ENCODE measurements at regions not wholly inside any gene's neighbourhood (a gene's known extent, or its start where the extent isn't known, plus 50 kb on each side); places are given as distances from the start of the nearest gene placed in this dataset.
A peak's percentile ranks its signal among the peaks of the same experiment; 100 is the strongest.

DNA sequence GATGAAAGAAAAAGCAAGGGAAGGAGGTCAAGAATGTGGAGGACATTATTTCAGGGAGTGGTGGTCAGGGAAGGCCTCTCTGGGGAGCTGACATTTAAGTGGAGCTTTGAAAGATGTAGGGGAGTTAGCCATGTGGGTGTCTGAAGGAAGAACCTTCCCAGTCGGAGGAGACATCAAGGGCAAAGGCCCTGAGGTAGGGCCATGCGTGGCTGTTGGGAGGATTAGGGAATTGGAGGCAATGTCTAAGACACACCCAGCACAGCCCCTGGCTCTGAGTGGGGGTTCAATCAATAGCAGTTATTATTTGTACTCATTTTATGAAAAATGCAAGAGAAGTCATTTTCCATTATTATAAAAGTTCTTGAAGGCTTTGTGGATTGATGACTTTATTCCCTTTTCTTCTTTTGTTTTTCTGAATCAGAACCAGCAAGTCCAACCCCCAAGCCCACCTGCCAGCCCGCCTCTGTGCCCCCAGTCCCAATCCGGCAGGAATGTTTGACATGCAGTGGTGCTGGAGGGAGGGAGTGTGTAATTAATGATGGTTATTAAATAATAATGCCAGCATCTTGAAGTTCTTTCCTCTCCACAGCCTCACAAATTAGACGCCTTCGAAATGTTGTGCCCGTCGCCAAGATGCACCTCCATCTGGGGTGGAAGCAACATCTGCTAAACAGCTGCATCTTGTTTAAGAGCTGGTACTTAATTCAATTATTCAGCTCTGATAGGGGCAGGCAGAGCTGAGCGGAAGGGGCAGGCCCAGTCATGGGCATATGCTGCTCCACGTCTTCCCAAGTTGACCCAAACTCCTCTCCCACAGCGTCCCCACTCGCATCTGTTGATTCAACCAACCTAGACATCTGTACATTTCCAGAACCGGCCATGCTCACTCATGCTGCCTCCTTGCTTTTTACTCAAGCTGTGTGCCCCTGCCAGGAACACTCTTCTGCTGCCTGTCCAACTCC, 81.3 kb upstream of the SIRPA start:
- Mint-ChIP-seq H3K4me3 (ENCODE audit: unreplicated experiment) (no peak overlapping the region), H3K27me3 (ENCODE audit: unreplicated experiment) (peaks cover 11% of the 10 kb centered on the region), H3K36me3 (ENCODE audit: low read depth, unreplicated experiment) (no peaks in the 10 kb centered on the region), H3K9me3 (ENCODE audit: unreplicated experiment) (no peaks in the 10 kb centered on the region), H3K4me1 (ENCODE audit: unreplicated experiment) (peaks cover 50% of the 10 kb centered on the region), H3K27ac (ENCODE audit: unreplicated experiment) (peak overlapping the region; percentile 6)
- no peak for TF ChIP-seq CTCF (IDR thresholded peaks at IDR 0.05; ENCODE audit: unreplicated experiment)
- no peak for DNase-seq (ENCODE audit: low spot score)

DNA sequence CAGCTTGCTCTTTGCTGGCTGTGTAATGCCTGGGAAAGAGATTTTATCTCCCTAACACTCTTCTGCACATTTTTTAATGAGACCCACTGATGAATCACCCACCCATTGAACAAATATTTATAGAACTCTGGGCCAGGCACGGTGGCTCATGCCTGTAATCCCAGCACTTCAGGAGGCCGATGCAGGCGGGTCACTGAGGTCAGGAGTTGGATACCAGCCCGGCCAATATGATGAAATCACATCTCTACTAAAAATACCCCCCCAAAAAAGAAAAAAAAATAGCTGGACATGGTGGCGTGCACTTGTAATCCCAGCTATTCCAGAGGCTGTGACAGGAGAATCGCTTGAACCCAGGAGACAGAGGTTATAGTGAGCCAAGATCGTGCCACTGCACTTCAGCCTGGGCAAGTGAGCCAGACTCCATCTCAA, 82.1 kb upstream of the SIRPA start:
- H3K27ac Mint-ChIP-seq (ENCODE audit: unreplicated experiment): no peak overlapping the region
- H3K4me3 Mint-ChIP-seq (ENCODE audit: unreplicated experiment): no peak overlapping the region
- no peak for DNase-seq (ENCODE audit: low spot score)
- peaks cover 7% of the 10 kb centered on the region for H3K27me3 Mint-ChIP-seq (ENCODE audit: unreplicated experiment)
- H3K36me3 Mint-ChIP-seq (ENCODE audit: low read depth, unreplicated experiment): no peaks in the 10 kb centered on the region
- H3K4me1 Mint-ChIP-seq (ENCODE audit: unreplicated experiment): peaks cover 42% of the 10 kb centered on the region
- TF ChIP-seq CTCF (IDR thresholded peaks at IDR 0.05; ENCODE audit: unreplicated experiment): no peak
- H3K9me3 Mint-ChIP-seq (ENCODE audit: unreplicated experiment): no peaks in the 10 kb centered on the region

DNA sequence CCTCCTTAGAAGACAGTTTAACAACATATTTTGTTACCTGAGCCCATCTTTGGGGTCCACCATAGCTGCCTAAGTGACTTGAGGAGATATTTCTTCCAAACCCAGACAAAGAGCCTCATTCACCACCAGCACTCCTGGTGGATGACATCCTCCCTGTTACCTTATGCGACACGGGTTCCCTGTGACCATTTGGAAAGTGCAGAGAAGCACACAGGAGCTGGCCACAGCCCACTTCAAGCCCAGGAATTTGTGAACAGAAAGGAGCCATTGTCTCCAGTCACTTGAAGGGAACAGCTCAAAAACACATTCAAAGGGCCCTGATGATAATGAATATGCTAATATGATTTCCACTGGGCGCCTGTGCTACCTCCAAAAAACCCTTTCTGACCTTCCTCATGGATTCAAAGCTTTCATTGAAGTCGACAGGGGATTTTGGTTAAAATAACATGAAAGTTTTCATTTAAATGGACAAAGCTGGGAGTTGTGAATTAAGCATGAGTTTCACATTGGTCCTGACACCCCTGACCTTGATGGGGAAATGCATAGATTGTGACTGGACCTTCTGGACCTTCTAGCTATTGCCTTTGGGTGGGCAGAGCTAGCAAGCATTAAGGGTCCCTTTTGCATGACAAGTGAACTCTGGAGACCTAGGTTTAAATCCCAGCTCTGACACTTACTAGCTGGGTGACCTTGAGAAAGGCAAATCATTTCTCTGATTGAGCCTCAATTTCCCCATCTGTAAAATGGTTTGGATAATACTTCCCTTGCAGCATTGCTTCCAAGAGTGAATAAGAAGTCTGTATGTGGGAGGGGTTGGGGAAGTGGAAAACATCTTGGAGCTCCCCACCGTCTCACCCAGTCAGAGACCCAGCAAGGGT, 83.3 kb upstream of the SIRPA start:
- no peak for DNase-seq (ENCODE audit: low spot score)
- no peak for TF ChIP-seq CTCF (IDR thresholded peaks at IDR 0.05; ENCODE audit: unreplicated experiment)
- peak overlapping the region; percentile 16 for H3K4me3 Mint-ChIP-seq (ENCODE audit: unreplicated experiment)
- peak overlapping the region; percentile 55 for H3K27ac Mint-ChIP-seq (ENCODE audit: unreplicated experiment)
- H3K36me3 Mint-ChIP-seq (ENCODE audit: low read depth, unreplicated experiment): no peaks in the 10 kb centered on the region
- peaks cover 6% of the 10 kb centered on the region for H3K27me3 Mint-ChIP-seq (ENCODE audit: unreplicated experiment)
- peaks cover 35% of the 10 kb centered on the region for H3K4me1 Mint-ChIP-seq (ENCODE audit: unreplicated experiment)
- no peaks in the 10 kb centered on the region for H3K9me3 Mint-ChIP-seq (ENCODE audit: unreplicated experiment)

DNA sequence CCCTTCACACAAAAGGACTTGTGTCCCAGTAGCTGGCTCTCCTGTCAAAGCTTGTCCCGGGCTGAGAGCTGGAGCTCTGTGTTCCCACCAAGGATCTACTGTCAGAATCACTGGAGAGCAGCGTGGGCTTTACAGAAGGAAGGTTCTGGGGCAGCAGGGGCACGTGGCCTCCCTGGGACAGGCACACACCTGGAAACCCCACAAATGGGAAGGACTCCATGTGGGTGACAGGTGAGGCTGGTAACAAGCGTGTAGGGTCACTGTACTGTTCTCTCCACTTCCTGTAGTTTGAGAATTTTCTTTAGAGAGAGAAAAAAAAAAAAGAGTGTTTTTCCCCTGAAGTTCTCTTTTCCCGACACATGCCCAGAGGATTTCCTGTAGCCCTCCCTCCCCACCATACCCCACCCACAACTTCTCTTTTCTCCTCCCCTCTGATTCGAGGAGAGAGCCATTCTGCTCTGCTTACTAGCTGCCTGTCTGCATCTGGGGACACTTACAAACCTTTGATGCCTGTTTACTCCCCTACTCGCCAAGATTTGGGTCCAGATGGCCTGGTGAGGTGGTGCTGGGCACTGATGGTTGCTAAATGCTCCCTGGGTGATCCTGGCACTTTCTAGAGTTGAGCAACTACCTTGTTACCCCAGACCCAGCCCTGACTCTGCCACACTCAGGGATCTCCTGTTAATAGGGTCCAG, 84.1 kb upstream of the SIRPA start:
- H3K9me3 Mint-ChIP-seq (ENCODE audit: unreplicated experiment): no peaks in the 10 kb centered on the region
- peak overlapping the region; percentile 55 for H3K27ac Mint-ChIP-seq (ENCODE audit: unreplicated experiment)
- TF ChIP-seq CTCF (IDR thresholded peaks at IDR 0.05; ENCODE audit: unreplicated experiment): no peak
- peaks cover 6% of the 10 kb centered on the region for H3K27me3 Mint-ChIP-seq (ENCODE audit: unreplicated experiment)
- no peak for DNase-seq (ENCODE audit: low spot score)
- H3K4me3 Mint-ChIP-seq (ENCODE audit: unreplicated experiment): peak overlapping the region; percentile 16
- H3K4me1 Mint-ChIP-seq (ENCODE audit: unreplicated experiment): peaks cover 27% of the 10 kb centered on the region
- no peaks in the 10 kb centered on the region for H3K36me3 Mint-ChIP-seq (ENCODE audit: low read depth, unreplicated experiment)

Data from endothelial cell (in vitro differentiated cells).